ENCODE measurements at regions not wholly inside any gene's neighbourhood (a gene's known extent, or its start where the extent isn't known, plus 50 kb on each side); places are given as distances from the start of the nearest gene placed in this dataset.

GRCh38 chrX:8310409-8310808 is 139.3 kb upstream of the VCX2 start:
- intact Hi-C loops (cut with DNase I, micrococcal nuclease) = no loop called here
- Histone ChIP-seq H3K27me3 (ENCODE audit: control insufficient read depth in 1 of 2, insufficient read depth in 2 of 2, low read length in 2 of 2) (no peaks in the 10 kb centered on the region), H3K36me3 (ENCODE audit: insufficient read depth, low read length) (no peaks in the 10 kb centered on the region), H3K9me3 (ENCODE audit: control insufficient read depth in 1 of 2, insufficient read depth in 1 of 2, low read length in 2 of 2) (peaks cover 0 to 4% of the 10 kb centered on the region in 2 experiments), H3K4me3 (ENCODE audit: low read length) (no peak overlapping the region), H3K4me1 (ENCODE audit: insufficient read depth, low read length) (no peaks in the 10 kb centered on the region), H3K27ac (ENCODE audit: low read depth in 1 of 2, low read length in 2 of 2) (no peak overlapping the region)
- H3K27ac Mint-ChIP-seq = no peak overlapping the region
- ATAC-seq (ENCODE audit: poor library complexity) = no peak
- ChIA-PET POLR2A (no interaction called here), CTCF (no interaction called here)
- no peaks in the 10 kb centered on the region for H3K36me3 Mint-ChIP-seq (ENCODE audit: low read depth)
- DNase-seq = no peak
- H3K4me3 Mint-ChIP-seq = no peak overlapping the region
- no peak for TF ChIP-seq CTCF (IDR thresholded peaks at IDR 0.05)
- no peaks in the 10 kb centered on the region for H3K4me1 Mint-ChIP-seq (ENCODE audit: low read depth)
- H3K27me3 Mint-ChIP-seq = no peaks in the 10 kb centered on the region
- peaks cover 9% of the 10 kb centered on the region for H3K9me3 Mint-ChIP-seq

- H3K4me1 ChIP-seq (ENCODE audit: insufficient read depth, low read length) = no peaks in the 10 kb centered on the region
- Mint-ChIP-seq H3K36me3 (ENCODE audit: low read depth) (no peaks in the 10 kb centered on the region), H3K27me3 (no peaks in the 10 kb centered on the region), H3K9me3 (peaks cover 8% of the 10 kb centered on the region), H3K4me3 (no peak overlapping the region), H3K27ac (no peak overlapping the region), H3K4me1 (ENCODE audit: low read depth) (no peaks in the 10 kb centered on the region)
- CTCF ChIA-PET = no interaction called here
- no peak overlapping the region for H3K27ac ChIP-seq (ENCODE audit: low read depth in 1 of 2, low read length in 2 of 2)
- ATAC-seq (ENCODE audit: poor library complexity) (no peak), DNase-seq (no peak)
- TF ChIP-seq CTCF (IDR thresholded peaks at IDR 0.05) = no peak
- no peaks in the 10 kb centered on the region for H3K27me3 ChIP-seq (ENCODE audit: control insufficient read depth in 1 of 2, insufficient read depth in 2 of 2, low read length in 2 of 2)
- intact Hi-C loops (cut with DNase I, micrococcal nuclease) = no loop called here
- peaks cover 0 to 5% of the 10 kb centered on the region in 2 experiments for H3K9me3 ChIP-seq (ENCODE audit: control insufficient read depth in 1 of 2, insufficient read depth in 1 of 2, low read length in 2 of 2)
- H3K4me3 ChIP-seq (ENCODE audit: low read length) = no peak overlapping the region
- H3K36me3 ChIP-seq (ENCODE audit: insufficient read depth, low read length) = no peaks in the 10 kb centered on the region
- POLR2A ChIA-PET = no interaction called here
These were observed 142.8 kb upstream of the VCX2 start for GRCh38 chrX:8313844-8314243.

GRCh38 chrX:8314881-8315280 is 143.8 kb upstream of the VCX2 start:
- H3K27me3 Mint-ChIP-seq = no peaks in the 10 kb centered on the region
- no peak overlapping the region for H3K27ac ChIP-seq (ENCODE audit: low read depth in 1 of 2, low read length in 2 of 2)
- no peak for TF ChIP-seq CTCF (IDR thresholded peaks at IDR 0.05)
- intact Hi-C loops (cut with DNase I, micrococcal nuclease) = no loop called here
- no peaks in the 10 kb centered on the region for H3K36me3 ChIP-seq (ENCODE audit: insufficient read depth, low read length)
- DNase-seq (no peak), ATAC-seq (ENCODE audit: poor library complexity) (no peak)
- CTCF ChIA-PET = no interaction called here
- H3K27me3 ChIP-seq (ENCODE audit: control insufficient read depth in 1 of 2, insufficient read depth in 2 of 2, low read length in 2 of 2) = no peaks in the 10 kb centered on the region
- peaks cover 9% of the 10 kb centered on the region for H3K9me3 Mint-ChIP-seq
- no peaks in the 10 kb centered on the region for H3K4me1 ChIP-seq (ENCODE audit: insufficient read depth, low read length)
- H3K27ac Mint-ChIP-seq = no peak overlapping the region
- POLR2A ChIA-PET = no interaction called here
- no peak overlapping the region for H3K4me3 ChIP-seq (ENCODE audit: low read length)
- H3K4me1 Mint-ChIP-seq (ENCODE audit: low read depth) = no peaks in the 10 kb centered on the region
- H3K36me3 Mint-ChIP-seq (ENCODE audit: low read depth) = no peaks in the 10 kb centered on the region
- peaks cover 0 to 8% of the 10 kb centered on the region in 2 experiments for H3K9me3 ChIP-seq (ENCODE audit: control insufficient read depth in 1 of 2, insufficient read depth in 1 of 2, low read length in 2 of 2)
- no peak overlapping the region for H3K4me3 Mint-ChIP-seq
